MM.1S (cell line): ENCODE measurements at regions not wholly inside any gene's neighbourhood (a gene's known extent, or its start where the extent isn't known, plus 50 kb on each side); places are given as distances from the start of the nearest gene placed in this dataset.

Source experiments
- DNase-seq: peaks from one replicate; pipeline ENCODE4 v3.0.0-alpha.2; 2015
- H2AFZ ChIP-seq: fragments of 300-600 bp; sonication (generic); 2 replicates; pipeline ENCODE4 v1.6.0; 2016; ENCODE audit warnings: antibody characterized with exemption, low read length
- H3F3A ChIP-seq: fragments of 300-600 bp; sonication (generic); 2 replicates; pipeline ENCODE4 v1.6.1; 2016; ENCODE audit warnings: mild to moderate bottlenecking, antibody characterized with exemption, low read length, moderate library complexity, mixed read lengths; ENCODE audit not compliant: insufficient read depth
- H3K27ac ChIP-seq: fragments of 300-600 bp; sonication (generic); 2 replicates; pipeline ENCODE4 v1.5.1; 2016; ENCODE audit warnings: mild to moderate bottlenecking, low read length
- H3K27me3 ChIP-seq: fragments of 300-600 bp; sonication (generic); replicated peaks from 2 replicates; pipeline ENCODE4 v1.6.0; 2016; ENCODE audit warnings: low read length; ENCODE audit not compliant: insufficient read depth
- H3K36me3 ChIP-seq: fragments of 300-600 bp; sonication (generic); replicated peaks from 2 replicates; pipeline ENCODE4 v1.6.1; 2016; ENCODE audit warnings: mild to moderate bottlenecking, low read length, mixed read lengths; ENCODE audit not compliant: insufficient read depth
- H3K4me1 ChIP-seq: fragments of 300-600 bp; sonication (generic); 2 replicates; pipeline ENCODE4 v1.6.1; 2016; ENCODE audit warnings: low read length, mixed read lengths
- H3K4me2 ChIP-seq: fragments of 300-600 bp; sonication (generic); 2 replicates; pipeline ENCODE4 v1.6.0; 2016; ENCODE audit warnings: low read depth, low read length
- H3K4me3 ChIP-seq: fragments of 300-600 bp; sonication (generic); 2 replicates; pipeline ENCODE4 v1.5.1; 2016; ENCODE audit warnings: low read length, mixed read lengths
- H3K79me2 ChIP-seq: fragments of 300-600 bp; sonication (generic); 2 replicates; pipeline ENCODE4 v1.6.1; 2016; ENCODE audit warnings: mixed run types, low read length, mixed read lengths
- H3K9ac ChIP-seq: fragments of 300-600 bp; sonication (generic); 2 replicates; pipeline ENCODE4 v1.6.1; 2016; ENCODE audit warnings: low read length, mixed read lengths
- H3K9me2 ChIP-seq: fragments of 300-600 bp; sonication (generic); replicated peaks from 2 replicates; pipeline ENCODE4 v1.6.1; 2016; ENCODE audit warnings: mild to moderate bottlenecking, low read length, mixed read lengths; ENCODE audit not compliant: insufficient read depth
- H3K9me3 ChIP-seq: fragments of 300-600 bp; sonication (generic); replicated peaks from 2 replicates; pipeline ENCODE4 v1.6.1; 2016; ENCODE audit warnings: mild to moderate bottlenecking, low read length, mixed read lengths; ENCODE audit not compliant: insufficient read depth
- H4K20me1 ChIP-seq: fragments of 300-600 bp; sonication (generic); 2 replicates; pipeline ENCODE4 v1.6.1; 2016; ENCODE audit warnings: mild to moderate bottlenecking, low read length, moderate library complexity, mixed read lengths; ENCODE audit not compliant: insufficient read depth
- EZH2 ChIP-seq: fragments of 300-600 bp; sonication (generic); optimal IDR thresholded peaks from 2 replicates; pipeline ENCODE3; 2017; ENCODE audit warnings: low read depth, mild to moderate bottlenecking, antibody characterized with exemption, low read length, mixed read lengths
- EZH2phosphoT487 ChIP-seq: fragments of 300-600 bp; sonication (generic); IDR thresholded peaks from 2 replicates; pipeline ENCODE4 v1.6.1; 2018; ENCODE audit warnings: antibody characterized with exemption, low read length
- TF ChIP-seq, protein P1 (sequence below): fragments of 300-600 bp; sonication (generic); IDR thresholded peaks from 2 replicates; pipeline ENCODE4 v1.5.1; 2016; ENCODE audit warnings: antibody characterized with exemption, low read length, mixed read lengths

DNA sequence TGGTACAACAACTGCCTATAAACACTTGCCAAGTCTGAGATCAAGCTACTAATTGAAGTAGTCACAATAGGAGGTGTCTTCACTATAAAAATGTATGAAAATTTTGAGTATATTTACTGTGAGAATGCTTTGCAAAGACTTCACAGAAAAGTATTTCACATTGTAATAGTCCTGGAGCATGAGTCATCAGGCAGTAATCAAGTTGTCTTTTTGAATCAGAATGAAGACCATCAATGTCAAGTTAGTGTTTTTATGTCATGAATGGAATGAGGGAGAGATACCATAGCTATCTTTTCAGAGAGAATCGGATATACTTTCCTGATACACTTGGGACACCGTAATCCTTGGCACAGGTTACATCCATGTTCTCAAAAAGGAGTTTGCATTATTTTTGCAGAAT is 466.9 kb upstream of the ARRDC3 start:
- Histone ChIP-seq H3K27ac (no peak overlapping the region), H3K9me3 (no peaks in the 10 kb centered on the region), H3K9ac (no peak overlapping the region), H3K79me2 (no peaks in the 10 kb centered on the region), H3K36me3 (no peaks in the 10 kb centered on the region), H3K4me3 (no peak overlapping the region), H3F3A (no peaks in the 10 kb centered on the region), H3K27me3 (no peaks in the 10 kb centered on the region), H3K4me1 (no peaks in the 10 kb centered on the region), H3K4me2 (no peak overlapping the region), H4K20me1 (no peaks in the 10 kb centered on the region), H3K9me2 (no peaks in the 10 kb centered on the region), H2AFZ (no peak overlapping the region)
- no peak for DNase-seq
- TF ChIP-seq EZH2 (no peak), EZH2phosphoT487 (no peak)
- TF ChIP-seq, protein P1, sequence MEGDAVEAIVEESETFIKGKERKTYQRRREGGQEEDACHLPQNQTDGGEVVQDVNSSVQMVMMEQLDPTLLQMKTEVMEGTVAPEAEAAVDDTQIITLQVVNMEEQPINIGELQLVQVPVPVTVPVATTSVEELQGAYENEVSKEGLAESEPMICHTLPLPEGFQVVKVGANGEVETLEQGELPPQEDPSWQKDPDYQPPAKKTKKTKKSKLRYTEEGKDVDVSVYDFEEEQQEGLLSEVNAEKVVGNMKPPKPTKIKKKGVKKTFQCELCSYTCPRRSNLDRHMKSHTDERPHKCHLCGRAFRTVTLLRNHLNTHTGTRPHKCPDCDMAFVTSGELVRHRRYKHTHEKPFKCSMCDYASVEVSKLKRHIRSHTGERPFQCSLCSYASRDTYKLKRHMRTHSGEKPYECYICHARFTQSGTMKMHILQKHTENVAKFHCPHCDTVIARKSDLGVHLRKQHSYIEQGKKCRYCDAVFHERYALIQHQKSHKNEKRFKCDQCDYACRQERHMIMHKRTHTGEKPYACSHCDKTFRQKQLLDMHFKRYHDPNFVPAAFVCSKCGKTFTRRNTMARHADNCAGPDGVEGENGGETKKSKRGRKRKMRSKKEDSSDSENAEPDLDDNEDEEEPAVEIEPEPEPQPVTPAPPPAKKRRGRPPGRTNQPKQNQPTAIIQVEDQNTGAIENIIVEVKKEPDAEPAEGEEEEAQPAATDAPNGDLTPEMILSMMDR: no peak

DNA sequence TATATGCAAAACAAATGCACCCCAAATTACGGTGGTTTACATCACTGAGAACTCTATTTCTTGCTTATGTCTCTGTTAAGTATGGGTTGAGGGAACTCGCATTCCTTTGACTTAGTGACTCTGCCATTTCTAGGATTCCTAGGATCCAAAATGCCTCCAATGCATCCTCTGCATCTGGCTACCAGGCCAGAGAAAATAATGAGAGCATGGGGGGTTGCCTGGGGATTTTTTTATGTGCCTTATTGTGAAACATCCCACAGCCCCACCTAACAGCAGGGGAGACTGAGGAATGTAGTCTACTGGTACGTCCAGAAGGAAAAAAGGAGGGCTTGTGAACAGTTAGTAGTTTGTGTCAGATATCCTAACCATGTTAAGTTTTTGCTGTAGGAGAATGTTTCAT is 466.0 kb upstream of the ARRDC3 start:
- DNase-seq: no peak
- no peaks in the 10 kb centered on the region for H3K36me3 ChIP-seq
- H3K9me3 ChIP-seq: no peaks in the 10 kb centered on the region
- H3K4me2 ChIP-seq: no peak overlapping the region
- H3K9ac ChIP-seq: no peak overlapping the region
- no peak overlapping the region for H3K4me3 ChIP-seq
- H3K9me2 ChIP-seq: no peaks in the 10 kb centered on the region
- no peaks in the 10 kb centered on the region for H3K79me2 ChIP-seq
- no peaks in the 10 kb centered on the region for H3K4me1 ChIP-seq
- H2AFZ ChIP-seq: no peak overlapping the region
- H3K27me3 ChIP-seq: no peaks in the 10 kb centered on the region
- H4K20me1 ChIP-seq: no peaks in the 10 kb centered on the region
- TF ChIP-seq EZH2phosphoT487 (no peak), EZH2 (no peak)
- TF ChIP-seq, protein P1: no peak
- no peak overlapping the region for H3K27ac ChIP-seq
- no peaks in the 10 kb centered on the region for H3F3A ChIP-seq

DNA sequence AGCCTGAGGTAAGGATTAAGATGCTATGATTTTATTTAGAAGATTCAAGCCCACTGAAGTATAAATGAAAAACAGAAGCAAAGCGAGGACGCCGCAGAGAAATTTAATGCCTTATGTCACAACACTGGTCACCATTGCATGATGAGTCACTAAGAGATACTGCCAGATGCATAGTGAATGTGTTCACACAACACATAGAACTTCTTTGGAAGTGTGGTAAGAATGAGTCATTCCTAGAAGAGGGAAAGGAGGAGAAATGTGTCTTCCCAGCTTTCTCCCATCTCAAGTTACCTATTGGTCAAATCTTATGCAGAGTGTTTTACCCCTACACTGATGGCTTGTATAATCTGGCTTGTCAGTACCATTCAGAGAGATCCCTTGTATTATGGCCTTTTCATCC is 465.3 kb upstream of the ARRDC3 start:
- H3K4me3 ChIP-seq: no peak overlapping the region
- no peaks in the 10 kb centered on the region for H3K36me3 ChIP-seq
- no peak for DNase-seq
- no peak overlapping the region for H3K4me2 ChIP-seq
- no peaks in the 10 kb centered on the region for H3K79me2 ChIP-seq
- H3K9me2 ChIP-seq: no peaks in the 10 kb centered on the region
- no peaks in the 10 kb centered on the region for H3K4me1 ChIP-seq
- no peaks in the 10 kb centered on the region for H4K20me1 ChIP-seq
- TF ChIP-seq, protein P1: no peak
- no peak for TF ChIP-seq EZH2
- TF ChIP-seq EZH2phosphoT487: no peak
- H3K9me3 ChIP-seq: no peaks in the 10 kb centered on the region
- no peaks in the 10 kb centered on the region for H3K27me3 ChIP-seq
- H3K9ac ChIP-seq: no peak overlapping the region
- no peak overlapping the region for H3K27ac ChIP-seq
- H2AFZ ChIP-seq: no peak overlapping the region
- H3F3A ChIP-seq: no peaks in the 10 kb centered on the region
